ENCODE measurements at regions not wholly inside any gene's neighbourhood (a gene's known extent, or its start where the extent isn't known, plus 50 kb on each side); places are given as distances from the start of the nearest gene placed in this dataset.

- no peak for DNase-seq
These were observed 212.6 kb downstream of the DTHD1 start for GRCh38 chr4:36494016-36494415.

- no peak for DNase-seq
These were observed 213.3 kb downstream of the DTHD1 start for GRCh38 chr4:36494747-36495146.

GRCh38 chr4:36502350-36502749, 220.9 kb downstream of the DTHD1 start:
- no peak for DNase-seq

GRCh38 chr4:36508394-36508793, 227.0 kb downstream of the DTHD1 start:
- no peak for DNase-seq

- DNase-seq: no peak
These were observed 228.4 kb downstream of the DTHD1 start for GRCh38 chr4:36509845-36510244.

- no peak for DNase-seq
These were observed 230.4 kb downstream of the DTHD1 start for GRCh38 chr4:36511785-36512184.

- no peak for DNase-seq
These were observed 235.2 kb downstream of the DTHD1 start for GRCh38 chr4:36516522-36517095.

GRCh38 chr4:36523182-36523581, 241.8 kb downstream of the DTHD1 start:
- no peak for DNase-seq

GRCh38 chr4:36532670-36533379, 251.4 kb downstream of the DTHD1 start:
- DNase-seq: no peak

GRCh38 chr4:36533944-36534343, 252.5 kb downstream of the DTHD1 start:
- DNase-seq: no peak

GRCh38 chr4:36547383-36547782, 266.0 kb downstream of the DTHD1 start:
- no peak for DNase-seq

- no peak for DNase-seq
These were observed 267.8 kb downstream of the DTHD1 start for GRCh38 chr4:36549252-36549651.

GRCh38 chr4:36549992-36550391, 268.6 kb downstream of the DTHD1 start:
- DNase-seq: no peak

- DNase-seq: no peak
These were observed 270.3 kb downstream of the DTHD1 start for GRCh38 chr4:36551697-36552214.

GRCh38 chr4:36553029-36553428, 271.6 kb downstream of the DTHD1 start:
- DNase-seq: no peak

- DNase-seq: no peak
These were observed 272.0 kb downstream of the DTHD1 start for GRCh38 chr4:36553453-36553852.

- no peak for DNase-seq
These were observed 275.6 kb downstream of the DTHD1 start for GRCh38 chr4:36556984-36557383.

- no peak for DNase-seq
These were observed 287.2 kb downstream of the DTHD1 start for GRCh38 chr4:36568575-36568974.

GRCh38 chr4:36573441-36573840, 292.0 kb downstream of the DTHD1 start:
- DNase-seq: no peak

GRCh38 chr4:36574816-36575215, 293.4 kb downstream of the DTHD1 start:
- no peak for DNase-seq

- DNase-seq: no peak
These were observed 300.8 kb downstream of the DTHD1 start for GRCh38 chr4:36582198-36582597.

GRCh38 chr4:36587909-36588472, 306.6 kb downstream of the DTHD1 start:
- DNase-seq: no peak

GRCh38 chr4:36590343-36590742, 308.9 kb downstream of the DTHD1 start:
- DNase-seq: no peak

GRCh38 chr4:36601864-36602495, 320.6 kb downstream of the DTHD1 start:
- no peak for DNase-seq

All from NCI-H510A treated with DMSO at 0.1 percent for 48 hours (cell line).